Omental fat pad (tissue), 3 donors: ENCODE measurements at regions not wholly inside any gene's neighbourhood (a gene's known extent, or its start where the extent isn't known, plus 50 kb on each side); places are given as distances from the start of the nearest gene placed in this dataset.
A peak's percentile ranks its signal among the peaks of the same experiment; 100 is the strongest.

Experiments used
- ATAC-seq: fragments of 150-250 bp; one replicate; pipeline ENCODE4 v1.9.1; 2016; ENCODE audit warnings: mild to moderate bottlenecking, moderate library complexity; ENCODE audit not compliant: low FRiP score
- DNase-seq: peaks from one replicate; pipeline ENCODE4 v3.0.0-alpha.2; 2019; ENCODE audit warnings: low spot score
- CTCF ChIP-seq, 3 donors: fragments of 450-650 bp; IDR thresholded peaks; one replicate each; pipeline ENCODE4 v1.5.1; 2016 to 2017; ENCODE audit warnings: antibody characterized with exemption in 3 of 3, mild to moderate bottlenecking in 3 of 3, moderate library complexity in 2 of 3

- ATAC-seq (no peak), DNase-seq (no peak)
- TF ChIP-seq CTCF (IDR thresholded peaks at IDR 0.05): no peak
These were observed 52.0 kb upstream of the OSBPL8 start for GRCh38 chr12:76611533-76611932.

DNA sequence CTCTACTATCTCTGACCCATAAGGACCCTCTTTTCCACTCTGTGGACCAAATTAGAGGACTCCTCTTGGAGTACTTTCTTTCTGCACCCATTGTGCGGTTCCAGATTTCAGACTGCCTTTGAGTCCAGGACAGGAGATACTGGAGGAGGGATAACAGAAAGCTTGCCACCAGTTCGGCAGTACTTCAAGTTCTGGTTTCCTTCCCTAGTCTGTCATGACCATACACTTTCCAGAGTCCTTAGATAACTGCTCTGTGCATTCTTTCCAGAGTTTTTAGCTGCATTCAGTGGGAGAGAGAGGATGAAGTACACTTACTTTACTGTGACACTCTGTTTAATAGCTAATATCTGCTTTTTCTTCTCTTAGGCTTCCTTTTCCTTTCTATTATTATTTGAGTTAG is 54.8 kb upstream of the OSBPL8 start:
- no peak for ATAC-seq
- no peak for TF ChIP-seq CTCF (IDR thresholded peaks at IDR 0.05)
- DNase-seq: no peak

GRCh38 chr12:76618031-76618430 is 58.5 kb upstream of the OSBPL8 start:
- no peak for ATAC-seq
- no peak for DNase-seq
- no peak for TF ChIP-seq CTCF (IDR thresholded peaks at IDR 0.05)

DNA sequence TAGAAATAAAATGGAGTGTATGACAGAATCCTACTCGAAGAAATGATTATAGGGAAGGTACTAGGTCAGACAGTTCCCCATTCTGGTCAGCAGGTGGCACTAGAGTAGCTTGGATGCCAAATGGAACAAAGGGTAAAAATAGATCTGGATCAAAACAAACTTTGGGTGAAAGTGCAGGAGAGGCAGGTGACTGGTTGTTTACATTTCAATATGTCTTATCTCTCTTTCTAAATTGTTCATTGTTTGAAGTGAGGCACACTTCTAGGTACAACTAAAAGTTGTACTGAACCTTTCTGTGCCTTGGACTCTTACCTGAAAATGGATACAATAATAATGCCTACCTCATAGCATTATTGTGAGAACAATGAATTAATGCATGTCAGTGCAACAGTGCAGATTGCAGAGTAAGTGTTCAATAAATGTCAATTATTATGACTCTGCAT is 62.0 kb upstream of the OSBPL8 start:
- TF ChIP-seq CTCF (IDR thresholded peaks at IDR 0.05): peak in 2 of 3 donors; percentile 59 to 86
- DNase-seq (peak; percentile 58), ATAC-seq (peak; percentile 70)

GRCh38 chr12:76622351-76622750 is 62.8 kb upstream of the OSBPL8 start:
- no peak for ATAC-seq
- TF ChIP-seq CTCF (IDR thresholded peaks at IDR 0.05): no peak
- DNase-seq: no peak

GRCh38 chr12:76622915-76623314 is 63.3 kb upstream of the OSBPL8 start:
- no peak for TF ChIP-seq CTCF (IDR thresholded peaks at IDR 0.05)
- ATAC-seq: no peak

DNA sequence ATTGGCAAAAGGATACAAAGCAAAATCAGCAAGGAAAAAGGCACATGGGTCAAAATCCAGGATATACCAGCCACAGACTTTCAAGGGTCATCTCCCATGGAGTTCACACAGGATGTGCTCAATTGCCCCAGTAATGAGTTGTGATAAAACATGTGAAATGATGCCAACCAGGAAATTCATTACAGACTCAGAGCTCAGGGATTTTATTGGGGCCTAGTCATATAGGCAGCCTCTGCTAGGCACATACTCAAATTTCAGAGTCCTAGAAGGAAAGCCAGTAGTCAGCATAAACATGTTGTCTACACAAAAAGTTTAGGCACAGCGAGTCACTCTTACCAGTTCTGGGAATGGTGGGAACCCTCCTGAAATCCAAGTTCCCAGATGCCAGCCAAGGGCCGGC is 64.4 kb upstream of the OSBPL8 start:
- TF ChIP-seq CTCF (IDR thresholded peaks at IDR 0.05): no peak
- no peak for DNase-seq
- no peak for ATAC-seq

More at GRCh38 chr12:76622915-76623314, 63.3 kb upstream of the OSBPL8 start:
- no peak for DNase-seq
